Progenitor cell of endocrine pancreas (in vitro differentiated cells): ENCODE measurements at regions not wholly inside any gene's neighbourhood (a gene's known extent, or its start where the extent isn't known, plus 50 kb on each side); places are given as distances from the start of the nearest gene placed in this dataset.
A peak's percentile ranks its signal among the peaks of the same experiment; 100 is the strongest.
"Not testable (repeated sequence)": the region's sequence is repeated elsewhere in the genome, so short reads cannot be mapped to it uniquely, and the experiment has no call there.

Experiments used
- DNase-seq: peaks from one replicate; pipeline ENCODE4 v3.0.0; 2021; ENCODE audit warnings: low spot score; ENCODE audit not compliant: unreplicated experiment
- H3K27ac Mint-ChIP-seq: 2 replicates; pipeline ENCODE4 v1.8.0; 2021; ENCODE audit warnings: mild to moderate bottlenecking, moderate library complexity, mixed read lengths
- H3K27me3 Mint-ChIP-seq: 2 replicates; pipeline ENCODE4 v1.8.0; 2021; ENCODE audit warnings: mixed read lengths
- H3K36me3 Mint-ChIP-seq: 2 replicates; pipeline ENCODE4 v1.8.0; 2022; ENCODE audit warnings: mixed read lengths; ENCODE audit not compliant: insufficient read depth
- H3K4me1 Mint-ChIP-seq: 2 replicates; pipeline ENCODE4 v1.8.0; 2021; ENCODE audit warnings: low read depth, mixed read lengths
- H3K4me3 Mint-ChIP-seq: 2 replicates; pipeline ENCODE4 v1.8.0; 2021; ENCODE audit warnings: low read depth, mild to moderate bottlenecking, moderate library complexity, mixed read lengths
- H3K9me3 Mint-ChIP-seq: 2 replicates; pipeline ENCODE4 v1.8.0; 2021; ENCODE audit warnings: low read depth, mixed read lengths
- CTCF ChIP-seq: fragments of 200-600 bp; sonication (generic); IDR thresholded peaks from one replicate; pipeline ENCODE4 v1.5.0; 2021; ENCODE audit warnings: antibody characterized with exemption, mild to moderate bottlenecking; ENCODE audit not compliant: unreplicated experiment

- H3K9me3 Mint-ChIP-seq, result peaks cover 22% of the 10 kb centered on the region
- DNase-seq, result no peak
- no peak overlapping the region for H3K27ac Mint-ChIP-seq
- peaks cover 8% of the 10 kb centered on the region for H3K4me1 Mint-ChIP-seq
- peak; percentile 54 for TF ChIP-seq CTCF
- peaks cover 5% of the 10 kb centered on the region for H3K36me3 Mint-ChIP-seq
- no peak overlapping the region for H3K4me3 Mint-ChIP-seq
- H3K27me3 Mint-ChIP-seq, result no peaks in the 10 kb centered on the region
Observed at GRCh38 chr4:85127653-85128052, 161.2 kb upstream of the WDFY3 start.

- peaks cover 23% of the 10 kb centered on the region for H3K9me3 Mint-ChIP-seq
- peaks cover 8% of the 10 kb centered on the region for H3K4me1 Mint-ChIP-seq
- no peaks in the 10 kb centered on the region for H3K27me3 Mint-ChIP-seq
- no peak for TF ChIP-seq CTCF
- peaks cover 5% of the 10 kb centered on the region for H3K36me3 Mint-ChIP-seq
- no peak overlapping the region for H3K27ac Mint-ChIP-seq
- no peak overlapping the region for H3K4me3 Mint-ChIP-seq
- DNase-seq, result no peak
Observed at GRCh38 chr4:85128246-85129204, 162.0 kb upstream of the WDFY3 start.

- not testable (repeated sequence) for DNase-seq, H3K27me3 Mint-ChIP-seq, H3K4me1 Mint-ChIP-seq, H3K4me3 Mint-ChIP-seq, H3K36me3 Mint-ChIP-seq
- H3K9me3 Mint-ChIP-seq, result peaks cover 25% of the 10 kb centered on the region
- peak overlapping the region; percentile 34 for H3K27ac Mint-ChIP-seq
Observed at GRCh38 chr4:85129354-85130125, 163.1 kb upstream of the WDFY3 start.

GRCh38 chr4:85132117-85132516, 165.6 kb upstream of the WDFY3 start:
- H3K27me3 Mint-ChIP-seq, result no peaks in the 10 kb centered on the region
- no peak overlapping the region for H3K27ac Mint-ChIP-seq
- H3K36me3 Mint-ChIP-seq, result peaks cover 5% of the 10 kb centered on the region
- no peak for TF ChIP-seq CTCF
- H3K9me3 Mint-ChIP-seq, result peaks cover 24% of the 10 kb centered on the region
- no peak overlapping the region for H3K4me3 Mint-ChIP-seq
- H3K4me1 Mint-ChIP-seq, result peaks cover 7% of the 10 kb centered on the region
- DNase-seq, result no peak

- H3K4me3 Mint-ChIP-seq, result no peak overlapping the region
- peaks cover 5% of the 10 kb centered on the region for H3K4me1 Mint-ChIP-seq
- peaks cover 23% of the 10 kb centered on the region for H3K9me3 Mint-ChIP-seq
- DNase-seq, result no peak
- no peaks in the 10 kb centered on the region for H3K27me3 Mint-ChIP-seq
- no peak for TF ChIP-seq CTCF
- no peak overlapping the region for H3K27ac Mint-ChIP-seq
- peaks cover 5% of the 10 kb centered on the region for H3K36me3 Mint-ChIP-seq
Observed at GRCh38 chr4:85132570-85132969, 166.1 kb upstream of the WDFY3 start.

GRCh38 chr4:85139749-85140148, 173.3 kb upstream of the WDFY3 start:
- not testable (repeated sequence) for DNase-seq, H3K9me3 Mint-ChIP-seq, H3K4me3 Mint-ChIP-seq, H3K27ac Mint-ChIP-seq, H3K27me3 Mint-ChIP-seq, H3K36me3 Mint-ChIP-seq, H3K4me1 Mint-ChIP-seq
